ENCODE measurements at regions not wholly inside any gene's neighbourhood (a gene's known extent, or its start where the extent isn't known, plus 50 kb on each side); places are given as distances from the start of the nearest gene placed in this dataset.
"Not testable (repeated sequence)": the region's sequence is repeated elsewhere in the genome, so short reads cannot be mapped to it uniquely, and the experiment has no call there.

- intact Hi-C loops (cut with micrococcal nuclease): no loop called here
- no peaks in the 10 kb centered on the region for H3K27me3 ChIP-seq (ENCODE audit: control insufficient read depth in 2 of 2, insufficient read depth in 2 of 2, low read length in 2 of 2)
- POLR2A ChIA-PET: no interaction called here
Measured at GRCh38 chr14:31911160-31911559, 165.9 kb upstream of the ARHGAP5 start.

DNA sequence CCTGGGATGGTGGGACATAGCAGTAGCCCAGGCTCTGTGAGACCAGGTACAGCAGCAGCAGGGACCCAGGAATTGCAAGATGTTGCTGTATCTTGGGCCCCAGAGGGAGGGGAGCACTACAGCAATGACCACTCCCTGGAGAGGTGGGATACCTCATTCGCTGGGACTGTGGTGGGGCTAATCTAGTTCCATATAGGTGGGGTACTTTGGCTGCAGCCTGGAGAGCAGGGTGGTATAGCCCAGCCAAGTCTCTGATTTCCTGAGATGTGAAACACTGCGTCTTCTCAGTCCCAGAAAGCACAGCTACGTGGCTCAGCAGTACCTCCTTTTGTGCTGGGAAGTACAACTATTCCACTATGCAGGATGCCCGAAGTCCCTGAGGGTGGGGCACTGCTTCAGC, 163.7 kb upstream of the ARHGAP5 start:
- Mint-ChIP-seq H3K9me3 (peaks cover 5 to 42% (median 23%) of the 10 kb centered on the region in 11 donors), H3K4me3 (no peak overlapping the region), H3K27me3 (peaks cover 0 to 8% (median 4%) of the 10 kb centered on the region in 5 donors)

More at GRCh38 chr14:31911160-31911559, 165.9 kb upstream of the ARHGAP5 start:
- peaks cover 0 to 18% (median 3%) of the 10 kb centered on the region in 3 experiments for H3K9me3 ChIP-seq (ENCODE audit: control insufficient read depth in 2 of 3, low read length in 3 of 3)
- Mint-ChIP-seq H3K27ac (no peak overlapping the region), H3K36me3 (peaks cover 0 to 11% (median 6%) of the 10 kb centered on the region in 5 donors), H3K27me3 (peaks cover 0 to 7% (median 2%) of the 10 kb centered on the region in 5 donors), H3K9me3 (peaks cover 5 to 42% (median 23%) of the 10 kb centered on the region in 11 donors), H3K4me3 (no peak overlapping the region), H3K4me1 (no peaks in the 10 kb centered on the region)
- ATAC-seq (no peak), DNase-seq (no peak)
- H3K36me3 ChIP-seq (ENCODE audit: control insufficient read depth in 2 of 3, insufficient read depth in 3 of 3, low read length in 3 of 3): no peaks in the 10 kb centered on the region
- CTCF ChIA-PET: no interaction called here
- no peak overlapping the region for H3K27ac ChIP-seq (ENCODE audit: low read depth, low read length)
- H3K4me3 ChIP-seq (ENCODE audit: low read length): no peak overlapping the region
- H3K4me1 ChIP-seq (ENCODE audit: control insufficient read depth in 2 of 2, insufficient read depth in 2 of 2, low read length in 2 of 2): no peaks in the 10 kb centered on the region

GRCh38 chr14:31918289-31918688, 158.8 kb upstream of the ARHGAP5 start:
- H3K9me3 ChIP-seq (ENCODE audit: control insufficient read depth in 2 of 3, low read length in 3 of 3); H3K27me3 ChIP-seq (ENCODE audit: control insufficient read depth in 2 of 2, insufficient read depth in 2 of 2, low read length in 2 of 2); H3K4me3 ChIP-seq (ENCODE audit: low read length); H3K4me1 Mint-ChIP-seq; H3K27ac Mint-ChIP-seq; H3K9me3 Mint-ChIP-seq; H3K36me3 ChIP-seq (ENCODE audit: control insufficient read depth in 2 of 3, insufficient read depth in 3 of 3, low read length in 3 of 3); H3K27ac ChIP-seq (ENCODE audit: low read depth, low read length); H3K27me3 Mint-ChIP-seq; ATAC-seq; intact Hi-C loops (cut with micrococcal nuclease); CTCF ChIA-PET; H3K4me1 ChIP-seq (ENCODE audit: control insufficient read depth in 2 of 2, insufficient read depth in 2 of 2, low read length in 2 of 2); H3K36me3 Mint-ChIP-seq; POLR2A ChIA-PET; H3K4me3 Mint-ChIP-seq; DNase-seq: not testable (repeated sequence)

More for the DNA sequence above, 163.7 kb upstream of the ARHGAP5 start:
- H3K4me3 ChIP-seq (ENCODE audit: low read length): no peak overlapping the region
- no peaks in the 10 kb centered on the region for H3K27me3 ChIP-seq (ENCODE audit: control insufficient read depth in 2 of 2, insufficient read depth in 2 of 2, low read length in 2 of 2)
- Mint-ChIP-seq H3K27ac (no peak overlapping the region), H3K36me3 (peaks cover 0 to 11% (median 6%) of the 10 kb centered on the region in 5 donors), H3K4me1 (no peaks in the 10 kb centered on the region)
- ChIA-PET CTCF (no interaction called here), POLR2A (no interaction called here)
- H3K27ac ChIP-seq (ENCODE audit: low read depth, low read length): no peak overlapping the region
- H3K9me3 ChIP-seq (ENCODE audit: control insufficient read depth in 2 of 3, low read length in 3 of 3): peaks cover 0 to 18% (median 3%) of the 10 kb centered on the region in 3 experiments
- intact Hi-C loops (cut with micrococcal nuclease): no loop called here
- no peaks in the 10 kb centered on the region for H3K4me1 ChIP-seq (ENCODE audit: control insufficient read depth in 2 of 2, insufficient read depth in 2 of 2, low read length in 2 of 2)
- no peaks in the 10 kb centered on the region for H3K36me3 ChIP-seq (ENCODE audit: control insufficient read depth in 2 of 3, insufficient read depth in 3 of 3, low read length in 3 of 3)
- ATAC-seq (no peak), DNase-seq (no peak)

- CTCF ChIA-PET: no interaction called here
- intact Hi-C loops (cut with micrococcal nuclease): no loop called here
- Mint-ChIP-seq H3K9me3 (no peaks in the 10 kb centered on the region), H3K36me3 (no peaks in the 10 kb centered on the region), H3K27ac (no peak overlapping the region), H3K27me3 (peaks cover 0 to 6% (median 3%) of the 10 kb centered on the region in 5 donors), H3K4me3 (no peak overlapping the region), H3K4me1 (no peaks in the 10 kb centered on the region)
- ATAC-seq (no peak), DNase-seq (no peak)
- H3K27me3 ChIP-seq (ENCODE audit: control insufficient read depth in 2 of 2, insufficient read depth in 2 of 2, low read length in 2 of 2): no peaks in the 10 kb centered on the region
- no peak overlapping the region for H3K4me3 ChIP-seq (ENCODE audit: low read length)
- H3K9me3 ChIP-seq (ENCODE audit: control insufficient read depth in 2 of 3, low read length in 3 of 3): no peaks in the 10 kb centered on the region
- POLR2A ChIA-PET: no interaction called here
- H3K4me1 ChIP-seq (ENCODE audit: control insufficient read depth in 2 of 2, insufficient read depth in 2 of 2, low read length in 2 of 2): no peaks in the 10 kb centered on the region
- H3K27ac ChIP-seq (ENCODE audit: low read depth, low read length): no peak overlapping the region
- no peaks in the 10 kb centered on the region for H3K36me3 ChIP-seq (ENCODE audit: control insufficient read depth in 2 of 3, insufficient read depth in 3 of 3, low read length in 3 of 3)
Measured at GRCh38 chr14:31920001-31920400, 157.1 kb upstream of the ARHGAP5 start.

- ChIA-PET CTCF (interaction anchor here (0.6 to 1.0 kb wide), 2 partner anchors 122 to 334 kb away, joined by 3 to 5 read pairs; no protein-coding TSS in a partner anchor), POLR2A (no interaction called here)
- Histone ChIP-seq H3K27ac (ENCODE audit: low read depth, low read length) (no peak overlapping the region), H3K36me3 (ENCODE audit: control insufficient read depth in 2 of 3, insufficient read depth in 3 of 3, low read length in 3 of 3) (no peaks in the 10 kb centered on the region), H3K4me1 (ENCODE audit: control insufficient read depth in 2 of 2, insufficient read depth in 2 of 2, low read length in 2 of 2) (no peaks in the 10 kb centered on the region), H3K27me3 (ENCODE audit: control insufficient read depth in 2 of 2, insufficient read depth in 2 of 2, low read length in 2 of 2) (no peaks in the 10 kb centered on the region), H3K9me3 (ENCODE audit: control insufficient read depth in 2 of 3, low read length in 3 of 3) (no peaks in the 10 kb centered on the region), H3K4me3 (ENCODE audit: low read length) (no peak overlapping the region)
- Mint-ChIP-seq H3K9me3 (no peaks in the 10 kb centered on the region), H3K36me3 (no peaks in the 10 kb centered on the region), H3K4me1 (no peaks in the 10 kb centered on the region), H3K27me3 (peaks cover 0 to 6% (median 3%) of the 10 kb centered on the region in 5 donors), H3K27ac (no peak overlapping the region), H3K4me3 (no peak overlapping the region)
- intact Hi-C loops (cut with micrococcal nuclease): no loop called here
- DNase-seq (no peak), ATAC-seq (no peak)
Measured at GRCh38 chr14:31920989-31921650, 156.0 kb upstream of the ARHGAP5 start.

DNA sequence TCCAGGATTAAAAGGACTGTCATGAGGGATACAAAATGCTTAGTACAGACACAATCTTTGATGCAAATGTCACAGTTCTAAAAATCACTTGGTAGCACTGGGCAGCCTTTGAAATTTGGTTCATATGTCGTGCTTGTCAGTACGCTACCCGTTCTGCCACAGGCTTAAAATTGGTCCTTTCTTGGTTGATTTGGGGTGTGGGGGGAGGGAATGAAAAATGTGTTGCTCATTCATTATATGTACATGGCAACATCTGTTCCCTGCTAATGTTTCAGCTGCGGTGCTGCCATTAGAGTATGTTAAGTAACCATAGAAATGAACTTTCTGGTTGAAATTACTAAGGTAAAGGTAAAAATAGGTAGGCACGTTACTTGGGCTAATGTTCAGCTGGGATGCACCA, 155.4 kb upstream of the ARHGAP5 start:
- no peak overlapping the region for H3K27ac Mint-ChIP-seq
- ATAC-seq: no peak

GRCh38 chr14:31926123-31926522, 151.0 kb upstream of the ARHGAP5 start:
- H3K4me1 ChIP-seq (ENCODE audit: control insufficient read depth in 2 of 2, insufficient read depth in 2 of 2, low read length in 2 of 2): no peaks in the 10 kb centered on the region
- DNase-seq (peak in 7 of 9 donors; percentile 20 to 54 (median 44)), ATAC-seq (peak; percentile 67)
- Mint-ChIP-seq H3K27me3 (no peaks in the 10 kb centered on the region), H3K9me3 (no peaks in the 10 kb centered on the region), H3K36me3 (no peaks in the 10 kb centered on the region), H3K27ac (no peak overlapping the region), H3K4me1 (peaks cover 7 to 18% (median 11%) of the 10 kb centered on the region in 7 donors), H3K4me3 (no peak overlapping the region)
- no peaks in the 10 kb centered on the region for H3K27me3 ChIP-seq (ENCODE audit: control insufficient read depth in 2 of 2, insufficient read depth in 2 of 2, low read length in 2 of 2)
- intact Hi-C loops (cut with micrococcal nuclease): loop anchor here (1.0 to 5.0 kb wide), 8 partner anchors 19 to 634 kb away; partner anchors contain the start of genes RNU6-7 (in 1 of the 2) and RNU6-8 (in 1 of the 2)
- no peaks in the 10 kb centered on the region for H3K9me3 ChIP-seq (ENCODE audit: control insufficient read depth in 2 of 3, low read length in 3 of 3)
- POLR2A ChIA-PET: interaction anchor here (0.7 to 1.6 kb wide), 2 partner anchors 9 to 152 kb away, joined by 3 to 4 read pairs; no protein-coding TSS in a partner anchor
- CTCF ChIA-PET: interaction anchor here (0.7 to 7.2 kb wide), 14 partner anchors 8 to 633 kb away, joined by 3 to 87 read pairs (median 4); partner anchors contain the start of genes DTD2 and RNU6-8
- no peak overlapping the region for H3K4me3 ChIP-seq (ENCODE audit: low read length)
- no peaks in the 10 kb centered on the region for H3K36me3 ChIP-seq (ENCODE audit: control insufficient read depth in 2 of 3, insufficient read depth in 3 of 3, low read length in 3 of 3)
- no peak overlapping the region for H3K27ac ChIP-seq (ENCODE audit: low read depth, low read length)

More for the DNA sequence above, 155.4 kb upstream of the ARHGAP5 start:
- H3K27ac ChIP-seq (ENCODE audit: low read depth, low read length): no peak overlapping the region
- Mint-ChIP-seq H3K4me3 (no peak overlapping the region), H3K27me3 (peaks cover 0 to 6% (median 3%) of the 10 kb centered on the region in 5 donors), H3K9me3 (no peaks in the 10 kb centered on the region), H3K36me3 (no peaks in the 10 kb centered on the region), H3K4me1 (peaks cover 0 to 5% (median 0%) of the 10 kb centered on the region in 7 donors)
- ChIA-PET CTCF (interaction anchor here (0.6 to 1.0 kb wide), 2 partner anchors 121 to 333 kb away, joined by 3 to 5 read pairs; no protein-coding TSS in a partner anchor), POLR2A (no interaction called here)
- H3K4me1 ChIP-seq (ENCODE audit: control insufficient read depth in 2 of 2, insufficient read depth in 2 of 2, low read length in 2 of 2): no peaks in the 10 kb centered on the region
- no peak for DNase-seq
- no peaks in the 10 kb centered on the region for H3K27me3 ChIP-seq (ENCODE audit: control insufficient read depth in 2 of 2, insufficient read depth in 2 of 2, low read length in 2 of 2)
- H3K9me3 ChIP-seq (ENCODE audit: control insufficient read depth in 2 of 3, low read length in 3 of 3): no peaks in the 10 kb centered on the region
- no peaks in the 10 kb centered on the region for H3K36me3 ChIP-seq (ENCODE audit: control insufficient read depth in 2 of 3, insufficient read depth in 3 of 3, low read length in 3 of 3)
- intact Hi-C loops (cut with micrococcal nuclease): no loop called here
- H3K4me3 ChIP-seq (ENCODE audit: low read length): no peak overlapping the region
